M059J (cell line): ENCODE measurements at regions not wholly inside any gene's neighbourhood (a gene's known extent, or its start where the extent isn't known, plus 50 kb on each side); places are given as distances from the start of the nearest gene placed in this dataset.

Experiments
- DNase-seq: peaks from one replicate; pipeline ENCODE4 v3.0.0-alpha.2; 2012; ENCODE audit warnings: low read depth

GRCh38 chr4:144903953-144904711, 193.9 kb downstream of the ANAPC10 start:
- DNase-seq: peak; percentile 54

- DNase-seq: no peak
Measured at GRCh38 chr4:144905286-144905685, 192.7 kb downstream of the ANAPC10 start.

- DNase-seq: peak; percentile 62
Measured at GRCh38 chr4:144906181-144906925, 191.6 kb downstream of the ANAPC10 start.

- no peak for DNase-seq
Measured at GRCh38 chr4:144910723-144911122, 187.3 kb downstream of the ANAPC10 start.
